H9 (cell line): ENCODE measurements at regions not wholly inside any gene's neighbourhood (a gene's known extent, or its start where the extent isn't known, plus 50 kb on each side); places are given as distances from the start of the nearest gene placed in this dataset.

ENCODE experiments used
- DNase-seq: peaks from one replicate; pipeline ENCODE4 v3.0.0-alpha.2; 2017
- H2AFZ ChIP-seq: one replicate; pipeline ENCODE4 v1.6.1; 2013; ENCODE audit warnings: mild to moderate bottlenecking, low read length, control low read depth, moderate library complexity
- H2AK5ac ChIP-seq: 2 replicates; pipeline ENCODE4 v1.6.1; 2013; ENCODE audit warnings: low read length, control low read depth, mixed read lengths; ENCODE audit not compliant: insufficient read length
- H2BK120ac ChIP-seq: one replicate; pipeline ENCODE4 v1.6.1; 2013; ENCODE audit warnings: low read depth, mild to moderate bottlenecking, low read length, control low read depth, inconsistent platforms; ENCODE audit not compliant: poor library complexity, severe bottlenecking
- H2BK12ac ChIP-seq: 2 replicates; pipeline ENCODE4 v1.6.1; 2013; ENCODE audit warnings: low read length, control low read depth, mixed read lengths, low read depth; ENCODE audit not compliant: insufficient read length
- H2BK15ac ChIP-seq: 2 replicates; pipeline ENCODE4 v1.6.1; 2013; ENCODE audit warnings: low read depth, low read length, control low read depth
- H2BK20ac ChIP-seq: one replicate; pipeline ENCODE4 v1.6.1; 2013; ENCODE audit warnings: low read depth, mild to moderate bottlenecking, low read length, control low read depth, inconsistent platforms; ENCODE audit not compliant: poor library complexity, severe bottlenecking
- H2BK5ac ChIP-seq: 2 replicates; pipeline ENCODE4 v1.6.1; 2013; ENCODE audit warnings: low read length, control low read depth, mixed read lengths; ENCODE audit not compliant: insufficient read length
- H3K14ac ChIP-seq: 2 replicates; pipeline ENCODE4 v1.6.1; 2013; ENCODE audit warnings: low read length, control low read depth; ENCODE audit not compliant: insufficient read depth
- H3K18ac ChIP-seq: 2 replicates; pipeline ENCODE4 v1.6.1; 2013; ENCODE audit warnings: low read depth, mild to moderate bottlenecking, mixed read lengths, low read length, control low read depth; ENCODE audit not compliant: insufficient read length
- H3K23ac ChIP-seq: 2 replicates; pipeline ENCODE4 v1.6.1; 2013; ENCODE audit warnings: low read length, control low read depth, mixed read lengths, low read depth; ENCODE audit not compliant: insufficient read length
- H3K23me2 ChIP-seq: 2 replicates; pipeline ENCODE4 v1.6.1; 2013; ENCODE audit warnings: low read depth, mild to moderate bottlenecking, mixed read lengths, low read length, control low read depth; ENCODE audit not compliant: insufficient read length, poor library complexity, severe bottlenecking
- H3K27ac ChIP-seq: 2 replicates; pipeline ENCODE4 v1.5.1; 2013; ENCODE audit warnings: low read length, control low read depth, mixed read lengths, low read depth; ENCODE audit not compliant: insufficient read length
- H3K27me3 ChIP-seq: 2 replicates; pipeline ENCODE4 v1.6.1; 2013; ENCODE audit warnings: low read length, control low read depth, inconsistent platforms; ENCODE audit not compliant: insufficient read depth
- H3K4ac ChIP-seq: 2 replicates; pipeline ENCODE4 v1.6.1; 2013; ENCODE audit warnings: low read depth, mild to moderate bottlenecking, control low read depth, inconsistent platforms, low read length, moderate library complexity
- H3K4me1 ChIP-seq: 2 replicates; pipeline ENCODE4 v1.6.1; 2013; ENCODE audit warnings: low read length, control low read depth, inconsistent platforms; ENCODE audit not compliant: insufficient read depth
- H3K4me2 ChIP-seq: 2 replicates; pipeline ENCODE4 v1.6.1; 2013; ENCODE audit warnings: low read length, control low read depth, mixed read lengths; ENCODE audit not compliant: insufficient read length, insufficient read depth
- H3K56ac ChIP-seq: 2 replicates; pipeline ENCODE4 v1.6.1; 2013; ENCODE audit warnings: low read depth, mild to moderate bottlenecking, mixed read lengths, low read length, control low read depth; ENCODE audit not compliant: insufficient read length
- H3K79me1 ChIP-seq: 2 replicates; pipeline ENCODE4 v1.6.1; 2013; ENCODE audit warnings: low read depth, mild to moderate bottlenecking, moderate library complexity, low read length, control low read depth, inconsistent platforms; ENCODE audit not compliant: insufficient read depth, poor library complexity, severe bottlenecking
- H3K79me2 ChIP-seq: 2 replicates; pipeline ENCODE4 v1.6.1; 2013; ENCODE audit warnings: low read length, control low read depth, inconsistent platforms; ENCODE audit not compliant: insufficient read depth
- H3K9ac ChIP-seq: 2 replicates; pipeline ENCODE4 v1.6.1; 2013; ENCODE audit warnings: low read length, control low read depth, mixed read lengths; ENCODE audit not compliant: insufficient read length; ENCODE audit errors: extremely low read depth
- H3K9me3 ChIP-seq: one replicate; pipeline ENCODE4 v1.6.1; 2013; ENCODE audit warnings: low read depth, low read length, inconsistent platforms; ENCODE audit not compliant: control insufficient read depth
- H3T11ph ChIP-seq: one replicate; pipeline ENCODE4 v1.6.1; 2013; ENCODE audit warnings: mild to moderate bottlenecking, low read length, control low read depth, inconsistent platforms
- H4K20me1 ChIP-seq: one replicate; pipeline ENCODE4 v1.6.1; 2013; ENCODE audit not compliant: control insufficient read depth, insufficient read length, insufficient read depth
- H4K5ac ChIP-seq: 2 replicates; pipeline ENCODE4 v1.6.1; 2013; ENCODE audit warnings: low read depth, mild to moderate bottlenecking, mixed read lengths, low read length, control low read depth; ENCODE audit not compliant: insufficient read length
- H4K8ac ChIP-seq: replicated peaks from 2 replicates; pipeline ENCODE4 v1.6.1; 2013; ENCODE audit warnings: low read length, control low read depth, mixed read lengths, low read depth; ENCODE audit not compliant: insufficient read length
- H4K91ac ChIP-seq: 2 replicates; pipeline ENCODE4 v1.6.1; 2013; ENCODE audit warnings: low read depth, mild to moderate bottlenecking, moderate library complexity, mixed read lengths, low read length, control low read depth; ENCODE audit not compliant: insufficient read length
- H3K27ac Mint-ChIP-seq, 3 experiments: 2 replicates in 2 of 3; 3 replicates in 1 of 3; pipeline ENCODE4 v1.8.0; 2020 to 2021; ENCODE audit warnings: mixed read lengths in 3 of 3, mild to moderate bottlenecking in 1 of 3, moderate library complexity in 1 of 3
- H3K27me3 Mint-ChIP-seq: 2 replicates; pipeline ENCODE4 v1.8.0; 2021; ENCODE audit warnings: low read depth, mild to moderate bottlenecking, moderate library complexity, mixed read lengths
- H3K36me3 Mint-ChIP-seq, 3 experiments: 2 replicates in 2 of 3; 3 replicates in 1 of 3; pipeline ENCODE4 v1.8.0; 2020 to 2021; ENCODE audit warnings: low read depth in 3 of 3, mixed read lengths in 3 of 3; ENCODE audit not compliant: insufficient read depth in 1 of 3
- H3K4me1 Mint-ChIP-seq, 2 experiments: 2 replicates each; pipeline ENCODE4 v1.8.0; 2020; ENCODE audit warnings: mixed read lengths in 2 of 2
- H3K4me3 Mint-ChIP-seq, 2 experiments: 2 replicates in 1 of 2; 3 replicates in 1 of 2; pipeline ENCODE4 v1.8.0; 2020 to 2021; ENCODE audit warnings: mild to moderate bottlenecking in 2 of 2, mixed read lengths in 2 of 2, moderate library complexity in 1 of 2
- H3K9me3 Mint-ChIP-seq, 2 experiments: 2 replicates in 1 of 2; 3 replicates in 1 of 2; pipeline ENCODE4 v1.8.0; 2020; ENCODE audit warnings: mild to moderate bottlenecking in 2 of 2, mixed read lengths in 2 of 2, moderate library complexity in 1 of 2
- WGBS: extraction: QIAGEN DNeasy Blood & Tissue Kit; methylation state at CpG from one replicate; pipeline ENCODE4 v1.1.7; 2013; ENCODE audit warnings: missing lambda C conversion rate, low lambda C conversion rate, mixed read lengths; ENCODE audit not compliant: insufficient read length; ENCODE audit errors: extremely low coverage; 5-methylcytosine and 5-hydroxymethylcytosine counted together
- TF ChIP-seq, protein P1 (sequence below): fragments of 200-600 bp; sonication (generic); conservative IDR thresholded peaks from 3 replicates; pipeline ENCODE4 v1.8.0; 2021; ENCODE audit warnings: antibody characterized with exemption, mild to moderate bottlenecking

DNA sequence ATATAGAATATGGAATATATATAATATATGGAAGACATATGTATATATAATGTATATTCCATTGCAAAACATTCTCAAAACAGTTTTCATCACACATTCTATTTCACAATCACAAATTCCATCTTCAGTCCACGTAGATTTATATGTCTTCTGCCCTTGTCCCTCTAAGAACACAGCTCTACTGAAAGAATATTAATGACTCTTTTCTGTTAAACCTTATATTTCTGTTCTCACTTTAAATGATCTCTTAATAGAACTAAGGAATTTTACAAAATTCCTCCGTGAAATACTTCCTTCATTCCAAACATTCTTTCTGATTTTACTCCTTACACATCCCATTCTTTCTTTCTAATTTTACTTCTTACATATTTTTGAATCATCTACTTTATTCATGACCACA, 1043.1 kb upstream of the PABPC4L start:
- H3K23ac ChIP-seq, result no peak overlapping the region
- H4K91ac ChIP-seq, result no peak overlapping the region
- H3K9me3 Mint-ChIP-seq, result no peaks in the 10 kb centered on the region
- TF ChIP-seq, protein P1, sequence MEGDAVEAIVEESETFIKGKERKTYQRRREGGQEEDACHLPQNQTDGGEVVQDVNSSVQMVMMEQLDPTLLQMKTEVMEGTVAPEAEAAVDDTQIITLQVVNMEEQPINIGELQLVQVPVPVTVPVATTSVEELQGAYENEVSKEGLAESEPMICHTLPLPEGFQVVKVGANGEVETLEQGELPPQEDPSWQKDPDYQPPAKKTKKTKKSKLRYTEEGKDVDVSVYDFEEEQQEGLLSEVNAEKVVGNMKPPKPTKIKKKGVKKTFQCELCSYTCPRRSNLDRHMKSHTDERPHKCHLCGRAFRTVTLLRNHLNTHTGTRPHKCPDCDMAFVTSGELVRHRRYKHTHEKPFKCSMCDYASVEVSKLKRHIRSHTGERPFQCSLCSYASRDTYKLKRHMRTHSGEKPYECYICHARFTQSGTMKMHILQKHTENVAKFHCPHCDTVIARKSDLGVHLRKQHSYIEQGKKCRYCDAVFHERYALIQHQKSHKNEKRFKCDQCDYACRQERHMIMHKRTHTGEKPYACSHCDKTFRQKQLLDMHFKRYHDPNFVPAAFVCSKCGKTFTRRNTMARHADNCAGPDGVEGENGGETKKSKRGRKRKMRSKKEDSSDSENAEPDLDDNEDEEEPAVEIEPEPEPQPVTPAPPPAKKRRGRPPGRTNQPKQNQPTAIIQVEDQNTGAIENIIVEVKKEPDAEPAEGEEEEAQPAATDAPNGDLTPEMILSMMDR, result no peak
- no peak overlapping the region for H3K9ac ChIP-seq
- DNase-seq, result no peak
- no peaks in the 10 kb centered on the region for H4K20me1 ChIP-seq
- H2AK5ac ChIP-seq, result no peak overlapping the region
- peak overlapping the region in 2 of 3 experiments; percentile 24 to 38; a peak in 3 of 7 replicates for H3K27ac Mint-ChIP-seq
- no peaks in the 10 kb centered on the region for H3K23me2 ChIP-seq
- H2BK15ac ChIP-seq, result no peak overlapping the region
- H3K4me1 Mint-ChIP-seq, result peaks cover 7 to 18% of the 10 kb centered on the region in 2 experiments
- no peak overlapping the region for H2BK120ac ChIP-seq
- H3K18ac ChIP-seq, result no peak overlapping the region
- no peak overlapping the region for H2BK5ac ChIP-seq
- H3K27me3 ChIP-seq, result no peaks in the 10 kb centered on the region
- H2AFZ ChIP-seq, result no peak overlapping the region
- H3K4ac ChIP-seq, result no peak overlapping the region
- no peak overlapping the region for H3K4me2 ChIP-seq
- H3K27ac ChIP-seq, result no peak overlapping the region
- no peak overlapping the region for H3K56ac ChIP-seq
- H3K27me3 Mint-ChIP-seq, result no peaks in the 10 kb centered on the region
- no peak overlapping the region for H3K4me3 Mint-ChIP-seq
- no peak overlapping the region for H4K5ac ChIP-seq
- H3T11ph ChIP-seq, result no peak overlapping the region
- H2BK12ac ChIP-seq, result no peak overlapping the region
- H3K9me3 ChIP-seq, result no peaks in the 10 kb centered on the region
- no peaks in the 10 kb centered on the region; the same call in 1 of the 2 replicates for H3K4me1 ChIP-seq
- no peak overlapping the region for H4K8ac ChIP-seq
- H3K79me2 ChIP-seq, result no peaks in the 10 kb centered on the region
- H3K79me1 ChIP-seq, result no peaks in the 10 kb centered on the region
- WGBS, result no CpG with 5 or more reads among the region's 2 CpGs
- H2BK20ac ChIP-seq, result no peak overlapping the region
- H3K36me3 Mint-ChIP-seq, result no peaks in the 10 kb centered on the region
- no peak overlapping the region for H3K14ac ChIP-seq
